OCI-LY1 (cell line): ENCODE measurements at regions not wholly inside any gene's neighbourhood (a gene's known extent, or its start where the extent isn't known, plus 50 kb on each side); places are given as distances from the start of the nearest gene placed in this dataset.

Experiments used
- EZH2 ChIP-seq: fragments of 200-600 bp; sonication (generic), shearing (Covaris generic); IDR thresholded peaks from 2 replicates; pipeline ENCODE4 v1.8.0; 2017; ENCODE audit warnings: borderline replicate concordance, mixed run types, mild to moderate bottlenecking, antibody characterized with exemption, low read length, moderate library complexity, mixed read lengths
- TF ChIP-seq, protein P1 (sequence below): fragments of 200-600 bp; sonication (generic), shearing (Covaris generic); IDR thresholded peaks from 2 replicates; pipeline ENCODE4 v1.5.1; 2017; ENCODE audit warnings: mild to moderate bottlenecking, antibody characterized with exemption, low read length, moderate library complexity, mixed read lengths

DNA sequence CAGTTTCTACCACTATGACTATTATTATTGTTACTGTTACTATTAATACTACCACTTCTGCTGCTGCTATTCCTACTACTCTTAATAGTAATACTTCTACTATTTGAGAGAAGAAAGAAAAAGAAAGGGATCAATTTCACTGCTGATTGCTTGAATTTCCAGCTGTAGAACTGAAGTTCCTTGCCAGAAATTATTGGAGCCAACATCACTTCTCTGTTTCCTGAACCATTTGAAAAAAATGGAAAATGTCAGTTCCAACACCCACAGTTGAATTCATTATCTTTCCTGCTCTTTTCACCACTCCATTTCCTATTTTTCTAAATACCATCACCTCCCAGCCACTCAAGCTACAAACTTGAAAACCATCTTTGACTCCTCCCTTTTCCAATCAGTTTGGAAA is 54.1 kb upstream of the PIK3C2G start:
- TF ChIP-seq, protein P1, sequence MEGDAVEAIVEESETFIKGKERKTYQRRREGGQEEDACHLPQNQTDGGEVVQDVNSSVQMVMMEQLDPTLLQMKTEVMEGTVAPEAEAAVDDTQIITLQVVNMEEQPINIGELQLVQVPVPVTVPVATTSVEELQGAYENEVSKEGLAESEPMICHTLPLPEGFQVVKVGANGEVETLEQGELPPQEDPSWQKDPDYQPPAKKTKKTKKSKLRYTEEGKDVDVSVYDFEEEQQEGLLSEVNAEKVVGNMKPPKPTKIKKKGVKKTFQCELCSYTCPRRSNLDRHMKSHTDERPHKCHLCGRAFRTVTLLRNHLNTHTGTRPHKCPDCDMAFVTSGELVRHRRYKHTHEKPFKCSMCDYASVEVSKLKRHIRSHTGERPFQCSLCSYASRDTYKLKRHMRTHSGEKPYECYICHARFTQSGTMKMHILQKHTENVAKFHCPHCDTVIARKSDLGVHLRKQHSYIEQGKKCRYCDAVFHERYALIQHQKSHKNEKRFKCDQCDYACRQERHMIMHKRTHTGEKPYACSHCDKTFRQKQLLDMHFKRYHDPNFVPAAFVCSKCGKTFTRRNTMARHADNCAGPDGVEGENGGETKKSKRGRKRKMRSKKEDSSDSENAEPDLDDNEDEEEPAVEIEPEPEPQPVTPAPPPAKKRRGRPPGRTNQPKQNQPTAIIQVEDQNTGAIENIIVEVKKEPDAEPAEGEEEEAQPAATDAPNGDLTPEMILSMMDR, result no peak
- TF ChIP-seq EZH2, result no peak
